KMS-11 (cell line): ENCODE measurements at regions not wholly inside any gene's neighbourhood (a gene's known extent, or its start where the extent isn't known, plus 50 kb on each side); places are given as distances from the start of the nearest gene placed in this dataset.

Source experiments
- H2AFZ ChIP-seq: fragments of 200-600 bp; sonication (generic); 2 replicates; pipeline ENCODE4 v1.6.1; 2016; ENCODE audit warnings: antibody characterized with exemption, mixed run types, low read depth
- H3K27ac ChIP-seq: fragments of 200-600 bp; sonication (generic); 2 replicates; pipeline ENCODE4 v1.6.1; 2016; ENCODE audit warnings: mild to moderate bottlenecking, mixed run types
- H3K27me3 ChIP-seq: fragments of 200-600 bp; sonication (generic); 2 replicates; pipeline ENCODE4 v1.6.1; 2017; ENCODE audit warnings: mild to moderate bottlenecking, low read depth, mixed run types, moderate library complexity; ENCODE audit not compliant: insufficient read depth
- H3K36me3 ChIP-seq: fragments of 200-600 bp; sonication (generic); 2 replicates; pipeline ENCODE4 v1.6.1; 2017; ENCODE audit warnings: mild to moderate bottlenecking, mixed run types; ENCODE audit not compliant: insufficient read depth
- H3K4me1 ChIP-seq: fragments of 200-600 bp; sonication (generic); 2 replicates; pipeline ENCODE4 v1.6.1; 2016; ENCODE audit warnings: mild to moderate bottlenecking, low read depth, mixed run types; ENCODE audit not compliant: poor library complexity, severe bottlenecking
- H3K4me2 ChIP-seq: fragments of 200-600 bp; sonication (generic); 2 replicates; pipeline ENCODE4 v1.7.0; 2016; ENCODE audit warnings: mild to moderate bottlenecking, mixed run types
- H3K4me3 ChIP-seq: fragments of 200-600 bp; sonication (generic); IDR thresholded peaks from 2 replicates; pipeline ENCODE4 v1.6.1; 2017; ENCODE audit warnings: low read depth, low read length, mixed read lengths; ENCODE audit not compliant: insufficient read depth
- H3K79me2 ChIP-seq: fragments of 200-600 bp; sonication (generic); 2 replicates; pipeline ENCODE4 v1.6.1; 2016; ENCODE audit warnings: low read depth, mixed run types; ENCODE audit not compliant: insufficient read depth
- H3K9ac ChIP-seq: fragments of 200-600 bp; sonication (generic); 2 replicates; pipeline ENCODE4 v1.6.1; 2016; ENCODE audit warnings: mild to moderate bottlenecking, mixed run types
- H4K20me1 ChIP-seq: fragments of 200-600 bp; sonication (generic); 2 replicates; pipeline ENCODE4 v1.6.1; 2016; ENCODE audit warnings: mild to moderate bottlenecking, mixed run types; ENCODE audit not compliant: insufficient read depth
- CTCF ChIP-seq: fragments of 200-600 bp; sonication (generic); conservative IDR thresholded peaks from 2 replicates; pipeline ENCODE4 v1.6.1; 2017; ENCODE audit warnings: low read depth, mild to moderate bottlenecking, antibody characterized with exemption, low read length, moderate library complexity, mixed read lengths

GRCh38 chr9:89724659-89725058 lies 119.8 kb downstream of the GADD45G start:
- no peaks in the 10 kb centered on the region for H3K36me3 ChIP-seq
- H3K27ac ChIP-seq: no peak overlapping the region
- H3K4me1 ChIP-seq: peaks cover 36% of the 10 kb centered on the region
- no peaks in the 10 kb centered on the region for H3K27me3 ChIP-seq
- H3K4me3 ChIP-seq: no peak overlapping the region
- no peak overlapping the region for H3K9ac ChIP-seq
- TF ChIP-seq CTCF: no peak
- no peak overlapping the region for H3K4me2 ChIP-seq
- H3K79me2 ChIP-seq: no peaks in the 10 kb centered on the region
- H2AFZ ChIP-seq: no peak overlapping the region
- no peaks in the 10 kb centered on the region for H4K20me1 ChIP-seq

GRCh38 chr9:89725271-89725670 lies 120.5 kb downstream of the GADD45G start:
- H3K4me2 ChIP-seq: no peak overlapping the region
- no peak overlapping the region for H3K27ac ChIP-seq
- no peak overlapping the region for H2AFZ ChIP-seq
- H3K79me2 ChIP-seq: no peaks in the 10 kb centered on the region
- no peaks in the 10 kb centered on the region for H4K20me1 ChIP-seq
- no peak overlapping the region for H3K9ac ChIP-seq
- peaks cover 30% of the 10 kb centered on the region for H3K4me1 ChIP-seq
- no peaks in the 10 kb centered on the region for H3K36me3 ChIP-seq
- TF ChIP-seq CTCF: no peak
- H3K4me3 ChIP-seq: no peak overlapping the region
- no peaks in the 10 kb centered on the region for H3K27me3 ChIP-seq

GRCh38 chr9:89729954-89730530 lies 125.2 kb downstream of the GADD45G start:
- Histone ChIP-seq H3K27me3 (no peaks in the 10 kb centered on the region), H2AFZ (no peak overlapping the region), H3K4me2 (no peak overlapping the region), H3K79me2 (no peaks in the 10 kb centered on the region), H3K9ac (no peak overlapping the region), H3K36me3 (no peaks in the 10 kb centered on the region), H3K4me1 (peaks cover 11% of the 10 kb centered on the region), H3K4me3 (no peak overlapping the region), H4K20me1 (no peaks in the 10 kb centered on the region), H3K27ac (no peak overlapping the region)
- TF ChIP-seq CTCF: no peak

GRCh38 chr9:89730715-89731114 lies 125.9 kb downstream of the GADD45G start:
- H3K27me3 ChIP-seq: no peaks in the 10 kb centered on the region
- no peak overlapping the region for H3K9ac ChIP-seq
- H3K4me1 ChIP-seq: peaks cover 11% of the 10 kb centered on the region
- H3K4me3 ChIP-seq: no peak overlapping the region
- no peaks in the 10 kb centered on the region for H3K79me2 ChIP-seq
- no peaks in the 10 kb centered on the region for H4K20me1 ChIP-seq
- no peak overlapping the region for H3K27ac ChIP-seq
- no peak overlapping the region for H2AFZ ChIP-seq
- TF ChIP-seq CTCF: no peak
- H3K36me3 ChIP-seq: no peaks in the 10 kb centered on the region
- no peak overlapping the region for H3K4me2 ChIP-seq
